GM13976 (cell line): ENCODE measurements at regions not wholly inside any gene's neighbourhood (a gene's known extent, or its start where the extent isn't known, plus 50 kb on each side); places are given as distances from the start of the nearest gene placed in this dataset.
"Not testable (repeated sequence)": the region's sequence is repeated elsewhere in the genome, so short reads cannot be mapped to it uniquely, and the experiment has no call there.

Source experiments
- DNase-seq: peaks from one replicate; pipeline ENCODE4 v3.0.0; 2012; ENCODE audit warnings: low spot score
- CTCF ChIP-seq: IDR thresholded peaks from 2 replicates; pipeline ENCODE4 v1.5.1; 2012; ENCODE audit warnings: borderline replicate concordance, mild to moderate bottlenecking; ENCODE audit not compliant: insufficient read depth; ENCODE audit errors: extremely low read depth, missing control alignments, control extremely low read depth
- in situ Hi-C: fragments of 300-500 bp; cut with MboI; formaldehyde crosslinking; loops from one replicate; pipeline ENCODE4 v1.12.0; 2022; ENCODE audit warnings: low sequenced_read_pairs, mixed read lengths, inconsistent platforms; ENCODE audit not compliant: unreplicated experiment

DNA sequence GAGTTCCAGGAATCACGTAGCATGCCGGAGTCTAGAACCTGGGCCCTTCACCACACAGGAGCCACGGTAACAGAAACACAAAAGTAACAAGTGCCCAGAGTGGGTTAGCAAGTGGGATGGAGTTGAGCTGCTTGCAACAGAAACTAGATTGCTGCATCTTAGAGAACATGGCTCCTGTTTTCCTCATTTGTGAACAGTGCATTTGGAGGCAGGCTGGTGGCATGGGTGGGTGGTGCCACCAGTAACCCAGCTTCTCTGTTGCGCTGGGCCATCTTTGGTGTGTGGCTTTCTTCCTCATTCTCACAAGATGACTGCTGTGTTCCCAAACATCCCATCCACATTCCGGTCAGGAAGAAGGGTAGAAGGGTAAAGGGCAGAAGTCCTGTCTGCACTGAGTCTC, 95.5 kb downstream of the KATNIP start:
- no peak for TF ChIP-seq CTCF
- in situ Hi-C loops, result no loop called here
- no peak for DNase-seq

GRCh38 chr16:27646806-27647205, 96.9 kb downstream of the KATNIP start:
- no peak for TF ChIP-seq CTCF
- in situ Hi-C loops, result no loop called here
- no peak for DNase-seq

GRCh38 chr16:27649021-27649420, 99.1 kb downstream of the KATNIP start:
- no peak for DNase-seq
- in situ Hi-C loops, result no loop called here
- no peak for TF ChIP-seq CTCF

DNA sequence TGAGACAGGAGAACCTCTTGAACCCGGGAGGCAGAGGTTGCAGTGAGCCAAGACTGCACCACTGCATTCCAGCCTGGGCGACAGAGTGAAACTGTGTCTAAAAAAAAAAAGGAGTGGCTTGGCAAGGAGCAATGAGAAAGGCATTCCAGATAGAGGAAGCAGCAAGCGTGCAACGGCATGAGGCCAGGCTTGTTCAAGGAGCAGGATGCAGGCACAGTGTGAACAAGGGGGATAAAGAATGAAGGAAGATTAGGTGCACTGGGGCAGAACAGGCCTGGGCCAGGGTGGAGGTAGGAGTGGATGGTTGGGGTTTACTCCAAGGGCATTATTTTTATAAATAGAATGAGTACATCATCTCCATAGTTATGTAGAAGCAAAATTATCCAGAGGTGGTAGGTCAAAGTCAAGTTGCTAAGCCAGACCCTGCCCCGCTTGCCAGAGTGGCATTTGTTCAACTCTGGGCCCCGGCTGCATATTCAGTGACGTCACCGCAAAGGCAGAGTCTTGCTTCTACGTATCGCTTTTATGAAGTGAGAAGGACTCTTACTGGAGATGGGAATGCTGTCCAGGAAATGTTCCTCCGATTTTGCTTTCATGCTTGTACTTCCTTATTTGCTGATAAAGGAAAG, 100.2 kb downstream of the KATNIP start:
- no peak for DNase-seq
- no peak for TF ChIP-seq CTCF
- in situ Hi-C loops, result no loop called here

DNA sequence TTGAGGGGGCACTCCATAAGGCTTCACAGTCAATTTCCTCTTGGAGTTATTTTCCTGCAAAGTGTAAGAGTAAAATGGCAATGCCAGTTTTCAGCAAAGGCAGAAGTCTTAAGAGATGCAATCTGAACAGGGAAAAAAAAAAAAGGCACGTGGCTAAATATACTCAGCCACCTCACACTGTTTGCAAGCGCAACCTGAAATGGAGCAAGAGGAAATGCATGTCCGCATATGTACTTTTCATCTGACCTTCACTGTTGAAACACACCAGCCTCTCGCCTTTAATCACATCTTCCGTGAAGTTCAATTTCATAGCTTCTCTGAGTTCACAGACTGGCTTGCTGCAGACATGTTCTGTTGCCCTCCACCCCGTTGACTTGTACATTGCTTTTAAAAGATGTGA, 101.4 kb downstream of the KATNIP start:
- in situ Hi-C loops, result no loop called here
- no peak for DNase-seq
- TF ChIP-seq CTCF, result no peak

DNA sequence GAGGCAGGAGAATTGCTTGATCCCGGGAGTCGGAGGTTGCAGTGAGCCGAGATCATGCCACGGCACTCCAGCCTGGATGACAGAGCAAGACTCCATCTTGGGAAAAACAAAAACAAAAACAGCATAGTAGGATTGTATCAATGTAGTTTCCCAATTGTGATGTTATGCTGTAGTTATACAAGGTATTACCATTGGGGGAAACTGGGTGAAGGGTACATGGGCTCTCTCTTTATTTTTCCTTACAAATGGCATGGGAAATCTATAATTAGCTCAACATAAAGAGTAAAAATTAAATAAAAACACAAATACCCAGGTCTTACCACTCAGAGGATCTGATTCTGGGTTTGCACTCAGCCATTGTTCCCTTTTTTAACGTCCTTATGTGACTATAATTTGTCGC, 107.9 kb downstream of the KATNIP start:
- TF ChIP-seq CTCF, result no peak
- in situ Hi-C loops, result no loop called here
- DNase-seq, result no peak

GRCh38 chr16:27660507-27660906, 110.6 kb downstream of the KATNIP start:
- in situ Hi-C loops, result no loop called here
- no peak for DNase-seq
- no peak for TF ChIP-seq CTCF

DNA sequence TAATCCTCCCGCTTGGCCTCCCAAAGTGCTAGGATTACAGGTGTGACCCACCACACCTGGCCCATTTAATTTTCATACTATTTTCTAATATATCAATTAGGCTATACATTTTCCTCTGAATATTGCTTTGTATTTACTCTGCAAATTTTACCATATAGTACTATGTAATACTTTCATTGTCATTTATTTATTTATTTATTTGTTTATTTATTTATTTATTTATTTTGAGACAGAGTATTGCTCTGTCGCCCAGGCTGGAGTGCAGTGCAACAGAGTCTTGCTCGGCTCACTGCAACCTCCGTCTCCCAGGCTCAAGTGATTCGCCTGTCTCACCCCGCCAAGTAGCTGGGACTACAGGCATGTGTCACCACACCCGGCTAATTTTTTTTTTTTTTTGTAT, 113.3 kb downstream of the KATNIP start:
- DNase-seq, in situ Hi-C loops: not testable (repeated sequence)
